ENCODE measurements at regions not wholly inside any gene's neighbourhood (a gene's known extent, or its start where the extent isn't known, plus 50 kb on each side); places are given as distances from the start of the nearest gene placed in this dataset.

GRCh38 chr3:62982795-62983455 lies 107.7 kb upstream of the CADPS start:
- H3K4me3 Mint-ChIP-seq (ENCODE audit: unreplicated experiment) = no peak overlapping the region
- Histone ChIP-seq H3K79me2 (ENCODE audit: insufficient read depth, low read length) (no peaks in the 10 kb centered on the region), H3K9ac (ENCODE audit: low read length) (no peak overlapping the region), H2AFZ (ENCODE audit: low read depth, low read length) (no peak overlapping the region), H3K4me2 (ENCODE audit: low read length) (no peak overlapping the region), H3K27ac (ENCODE audit: low read depth, low read length) (no peak overlapping the region), H3K36me3 (ENCODE audit: insufficient read depth, low read length) (no peaks in the 10 kb centered on the region), H3K4me3 (ENCODE audit: insufficient read depth, low read depth, low read length) (no peak overlapping the region), H3K9me3 (ENCODE audit: insufficient read depth, low read depth, low read length) (no peaks in the 10 kb centered on the region), H4K20me1 (ENCODE audit: insufficient read depth, low read length) (no peaks in the 10 kb centered on the region), H3K27me3 (ENCODE audit: insufficient read depth, low read length) (no peaks in the 10 kb centered on the region), H3K4me1 (ENCODE audit: insufficient read depth, low read length) (no peaks in the 10 kb centered on the region)
- TF ChIP-seq EZH2 (IDR thresholded peaks at IDR 0.05; ENCODE audit: insufficient read depth, low read length) (no peak), CTCF (IDR thresholded peaks at IDR 0.05; ENCODE audit: insufficient read depth, low read depth, low read length) (no peak)
- no peaks in the 10 kb centered on the region for H3K27me3 Mint-ChIP-seq (ENCODE audit: low read depth, unreplicated experiment)
- no peaks in the 10 kb centered on the region for H3K9me3 Mint-ChIP-seq (ENCODE audit: unreplicated experiment)
- no peak overlapping the region for H3K27ac Mint-ChIP-seq (ENCODE audit: unreplicated experiment)
- no peaks in the 10 kb centered on the region for H3K36me3 Mint-ChIP-seq (ENCODE audit: low read depth, unreplicated experiment)
- FAIRE-seq (no peak), DNase-seq (ENCODE audit: low read depth) (no peak)
- peaks cover 7% of the 10 kb centered on the region for H3K4me1 Mint-ChIP-seq (ENCODE audit: low read depth, unreplicated experiment)

- Mint-ChIP-seq H3K4me1 (ENCODE audit: low read depth, unreplicated experiment) (peaks cover 9% of the 10 kb centered on the region), H3K36me3 (ENCODE audit: low read depth, unreplicated experiment) (no peaks in the 10 kb centered on the region), H3K27me3 (ENCODE audit: low read depth, unreplicated experiment) (no peaks in the 10 kb centered on the region), H3K9me3 (ENCODE audit: unreplicated experiment) (no peaks in the 10 kb centered on the region), H3K4me3 (ENCODE audit: unreplicated experiment) (no peak overlapping the region), H3K27ac (ENCODE audit: unreplicated experiment) (no peak overlapping the region)
- Histone ChIP-seq H3K36me3 (ENCODE audit: insufficient read depth, low read length) (no peaks in the 10 kb centered on the region), H2AFZ (ENCODE audit: low read depth, low read length) (no peak overlapping the region), H3K4me3 (ENCODE audit: insufficient read depth, low read depth, low read length) (no peak overlapping the region), H4K20me1 (ENCODE audit: insufficient read depth, low read length) (no peaks in the 10 kb centered on the region), H3K27me3 (ENCODE audit: insufficient read depth, low read length) (no peaks in the 10 kb centered on the region), H3K9me3 (ENCODE audit: insufficient read depth, low read depth, low read length) (no peaks in the 10 kb centered on the region), H3K79me2 (ENCODE audit: insufficient read depth, low read length) (no peaks in the 10 kb centered on the region), H3K9ac (ENCODE audit: low read length) (no peak overlapping the region), H3K4me1 (ENCODE audit: insufficient read depth, low read length) (no peaks in the 10 kb centered on the region), H3K27ac (ENCODE audit: low read depth, low read length) (no peak overlapping the region), H3K4me2 (ENCODE audit: low read length) (no peak overlapping the region)
- no peak for TF ChIP-seq EZH2 (IDR thresholded peaks at IDR 0.05; ENCODE audit: insufficient read depth, low read length)
- no peak for TF ChIP-seq CTCF (IDR thresholded peaks at IDR 0.05; ENCODE audit: insufficient read depth, low read depth, low read length)
- no peak for DNase-seq (ENCODE audit: low read depth)
- no peak for FAIRE-seq
Observed at GRCh38 chr3:62986061-62986460, 110.8 kb upstream of the CADPS start.

GRCh38 chr3:62987721-62988120 lies 112.5 kb upstream of the CADPS start:
- Mint-ChIP-seq H3K36me3 (ENCODE audit: low read depth, unreplicated experiment) (no peaks in the 10 kb centered on the region), H3K9me3 (ENCODE audit: unreplicated experiment) (no peaks in the 10 kb centered on the region), H3K4me1 (ENCODE audit: low read depth, unreplicated experiment) (peaks cover 2% of the 10 kb centered on the region), H3K4me3 (ENCODE audit: unreplicated experiment) (no peak overlapping the region), H3K27ac (ENCODE audit: unreplicated experiment) (no peak overlapping the region), H3K27me3 (ENCODE audit: low read depth, unreplicated experiment) (no peaks in the 10 kb centered on the region)
- Histone ChIP-seq H3K79me2 (ENCODE audit: insufficient read depth, low read length) (no peaks in the 10 kb centered on the region), H3K4me2 (ENCODE audit: low read length) (no peak overlapping the region), H2AFZ (ENCODE audit: low read depth, low read length) (no peak overlapping the region), H3K9me3 (ENCODE audit: insufficient read depth, low read depth, low read length) (no peaks in the 10 kb centered on the region), H4K20me1 (ENCODE audit: insufficient read depth, low read length) (no peaks in the 10 kb centered on the region), H3K27ac (ENCODE audit: low read depth, low read length) (no peak overlapping the region), H3K4me3 (ENCODE audit: insufficient read depth, low read depth, low read length) (no peak overlapping the region), H3K9ac (ENCODE audit: low read length) (no peak overlapping the region), H3K36me3 (ENCODE audit: insufficient read depth, low read length) (no peaks in the 10 kb centered on the region), H3K27me3 (ENCODE audit: insufficient read depth, low read length) (no peaks in the 10 kb centered on the region), H3K4me1 (ENCODE audit: insufficient read depth, low read length) (no peaks in the 10 kb centered on the region)
- no peak for TF ChIP-seq EZH2 (IDR thresholded peaks at IDR 0.05; ENCODE audit: insufficient read depth, low read length)
- TF ChIP-seq CTCF (IDR thresholded peaks at IDR 0.05; ENCODE audit: insufficient read depth, low read depth, low read length) = no peak
- FAIRE-seq = no peak
- no peak for DNase-seq (ENCODE audit: low read depth)
